GM12878 (cell line): ENCODE measurements at regions not wholly inside any gene's neighbourhood (a gene's known extent, or its start where the extent isn't known, plus 50 kb on each side); places are given as distances from the start of the nearest gene placed in this dataset.

Experiments
- ATAC-seq: fragments of 200-7000 bp; cut with Tn5 transposase; 3 replicates; pipeline ENCODE4 v1.9.1; 2020; ENCODE audit warnings: mild to moderate bottlenecking, moderate library complexity
- BruUV-seq: library from RNA; stranded (reverse); fragments of 400-500 nt; replicated peaks from 2 replicates; lab custom pipeline; 2021; lab: Mats Ljungman, UMichigan
- CTCF ChIA-PET: fragments of 300-600 bp; sonication (Branson Sonifier 250); formaldehyde crosslinking; extraction: SDS; loops from one replicate; lab custom pipeline; 2021; ENCODE audit warnings: inconsistent platforms; lab: Yijun Ruan, JAX
- POLR2A ChIA-PET: fragments of 350-600 bp; formaldehyde crosslinking; extraction: SDS; loops from one replicate; lab custom pipeline; 2021; ENCODE audit warnings: inconsistent platforms; lab: Charles Lee
- RAD21 ChIA-PET: fragments of 300-600 bp; sonication (Branson Sonifier 250); formaldehyde crosslinking; loops from one replicate; lab custom pipeline; 2023; ENCODE audit warnings: antibody characterized with exemption; ENCODE audit not compliant: unreplicated experiment; lab: Charles Lee
- SMC1A ChIA-PET: fragments of 300-600 bp; sonication (Branson Sonifier 250); formaldehyde crosslinking; loops from one replicate; lab custom pipeline; 2023; ENCODE audit not compliant: unreplicated experiment, uncharacterized antibody; lab: Charles Lee
- DNase-seq: peaks from one replicate; pipeline ENCODE4 v3.0.0-alpha.2; 2011; ENCODE audit warnings: low read depth, low spot score
- FAIRE-seq: peaks from 3 replicates; lab custom pipeline; 2011; peaks lifted over from hg19 to GRCh38; lab: Jason Lieb, UNC
- H2AFZ ChIP-seq: 2 replicates; pipeline ENCODE4 v1.6.0; 2011; ENCODE audit warnings: low read depth, low read length, control low read depth; ENCODE audit not compliant: control insufficient read depth
- H3K27ac ChIP-seq: 2 replicates; pipeline ENCODE4 v1.5.1; 2011; ENCODE audit warnings: control low read depth; ENCODE audit not compliant: control insufficient read depth, insufficient read depth
- H3K27me3 ChIP-seq, 2 experiments: replicated peaks in 1 of 2; 2 replicates each; pipeline versions ENCODE4 v1.6.0 to v1.6.1; 2011; ENCODE audit warnings: low read length in 1 of 2; ENCODE audit not compliant: control insufficient read depth in 2 of 2, insufficient read depth in 2 of 2
- H3K36me3 ChIP-seq, 2 experiments: 2 replicates each; pipeline ENCODE4 v1.5.1; 2011; ENCODE audit warnings: low read length in 1 of 2; ENCODE audit not compliant: control insufficient read depth in 2 of 2, insufficient read depth in 2 of 2
- H3K4me1 ChIP-seq: 2 replicates; pipeline ENCODE4 v1.6.1; 2011; ENCODE audit warnings: mild to moderate bottlenecking, low read length, moderate library complexity, mixed read lengths; ENCODE audit not compliant: control insufficient read depth, insufficient read depth
- H3K4me2 ChIP-seq: 2 replicates; pipeline ENCODE4 v1.6.0; 2011; ENCODE audit warnings: control low read depth; ENCODE audit not compliant: control insufficient read depth, insufficient read depth
- H3K4me3 ChIP-seq: fragments of 200-600 bp; sonication (generic); 2 replicates; pipeline ENCODE4 v1.5.1; 2016
- H3K79me2 ChIP-seq: 2 replicates; pipeline ENCODE4 v1.6.0; 2011; ENCODE audit warnings: low read length; ENCODE audit not compliant: control insufficient read depth, insufficient read depth
- H3K9ac ChIP-seq: 2 replicates; pipeline ENCODE4 v1.8.0; 2011; ENCODE audit warnings: low read length, control low read depth, mixed read lengths; ENCODE audit not compliant: control insufficient read depth, insufficient read depth
- H3K9me3 ChIP-seq: replicated peaks from 3 replicates; pipeline ENCODE4 v1.5.1; 2011; ENCODE audit warnings: mild to moderate bottlenecking, low read length; ENCODE audit not compliant: control insufficient read depth, insufficient read depth
- H4K20me1 ChIP-seq: 2 replicates; pipeline ENCODE4 v1.6.0; 2011; ENCODE audit not compliant: control insufficient read depth, insufficient read depth
- ASH2L ChIP-seq: fragments of 300-600, 200-600 bp; sonication (generic); IDR thresholded peaks from 2 replicates; pipeline ENCODE4 v1.6.1; 2017; ENCODE audit warnings: low read depth, mild to moderate bottlenecking, borderline replicate concordance
- CBX3 ChIP-seq: fragments of 200-600 bp; sonication (generic); IDR thresholded peaks from 2 replicates; pipeline ENCODE4 v1.6.1; 2016; ENCODE audit warnings: low read depth, borderline replicate concordance
- CHD1 ChIP-seq: IDR thresholded peaks from 2 replicates; pipeline ENCODE4 v1.6.1; 2012; ENCODE audit warnings: low read depth, low read length, improper control_type of control experiment
- HCFC1 ChIP-seq: fragments of 150-350 bp; IDR thresholded peaks from 2 replicates; pipeline ENCODE4 v1.6.1; 2014; ENCODE audit warnings: low read length
- JUNB ChIP-seq: IDR thresholded peaks from 2 replicates; pipeline ENCODE4 v1.6.1; 2016; ENCODE audit warnings: antibody characterized with exemption, mild to moderate bottlenecking
- KAT2A ChIP-seq: conservative IDR thresholded peaks from 2 replicates; pipeline ENCODE4 v1.6.1; 2011; ENCODE audit warnings: low read depth, low read length; ENCODE audit not compliant: control insufficient read depth
- PML ChIP-seq: IDR thresholded peaks from 2 replicates; pipeline ENCODE4 v1.6.1; 2012; ENCODE audit warnings: low read length, inconsistent platforms
- SRF ChIP-seq, 2 experiments: IDR thresholded peaks; 2 replicates each; pipeline ENCODE4 v1.6.1; 2011; ENCODE audit warnings: low read depth in 2 of 2, low read length in 2 of 2, mild to moderate bottlenecking in 1 of 2, moderate library complexity in 1 of 2
- SUPT20H ChIP-seq: IDR thresholded peaks from 2 replicates; pipeline ENCODE4 v1.6.1; 2011; ENCODE audit warnings: low read depth, mild to moderate bottlenecking, low read length, moderate library complexity, borderline replicate concordance; ENCODE audit not compliant: control insufficient read depth
- ZNF24 ChIP-seq: fragments of 450-650 bp; IDR thresholded peaks from 2 replicates; pipeline ENCODE4 v1.6.1; 2017; ENCODE audit warnings: antibody characterized with exemption, mild to moderate bottlenecking
- WGBS: methylation state at CpG from one replicate; pipeline ENCODE4 v1.1.6; 2016; ENCODE audit warnings: low lambda C conversion rate; ENCODE audit not compliant: insufficient replicate concordance, insufficient coverage; ENCODE audit errors: missing lambda C conversion rate; 5-methylcytosine and 5-hydroxymethylcytosine counted together
- in situ Hi-C: fragments of 300-500 bp; cut with MboI; formaldehyde crosslinking; loops from 9 replicates; pipeline ENCODE4 v1.14.3; 2018; ENCODE audit warnings: mixed read lengths
- intact Hi-C: fragments of 100-400 bp; cut with micrococcal nuclease; formaldehyde crosslinking; loops from one replicate; pipeline ENCODE4 v1.14.2; 2022; ENCODE audit not compliant: unreplicated experiment
- TF ChIP-seq, protein P1 (sequence below): fragments of 450-650 bp; IDR thresholded peaks from 2 replicates; pipeline ENCODE4 v1.6.1; 2016; ENCODE audit warnings: mild to moderate bottlenecking, moderate library complexity, borderline replicate concordance
- TF ChIP-seq, protein P2 (sequence below): IDR thresholded peaks from 2 replicates; pipeline ENCODE4 v1.6.1; 2012; ENCODE audit warnings: low read depth, low read length, improper control_type of control experiment
- TF ChIP-seq, protein P3 (sequence below): fragments of 450-650 bp; IDR thresholded peaks from 2 replicates; pipeline ENCODE4 v1.6.1; 2017; ENCODE audit warnings: mild to moderate bottlenecking, low read depth, inconsistent platforms; ENCODE audit not compliant: poor library complexity, severe bottlenecking
- TF ChIP-seq, protein P4 (sequence below): fragments of 450-650 bp; conservative IDR thresholded peaks from 2 replicates; pipeline ENCODE4 v1.6.1; 2017; ENCODE audit warnings: mild to moderate bottlenecking, moderate library complexity

DNA sequence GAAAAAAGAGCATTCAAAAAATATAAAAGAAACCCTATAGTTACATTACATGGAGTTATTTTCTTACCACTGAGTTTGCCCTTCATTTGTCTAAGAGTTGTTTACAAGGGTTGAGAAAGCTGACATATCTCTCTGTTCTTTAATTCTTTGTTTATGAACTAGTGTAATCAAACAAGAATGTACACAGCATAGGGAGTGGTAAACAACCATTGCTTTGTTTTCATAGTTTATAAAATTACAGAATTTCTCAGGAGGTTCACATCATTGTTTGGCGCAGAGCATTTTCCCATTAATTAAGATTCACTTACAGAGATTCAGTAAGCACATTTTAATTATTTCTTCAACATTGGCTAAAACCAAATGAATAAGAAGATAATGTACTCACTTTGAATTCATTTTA is 87.6 kb downstream of the IFI44 start (continued):
- TF ChIP-seq ASH2L (no peak), KAT2A (no peak), SRF (IDR thresholded peaks at IDR 0.05; ENCODE audit: low read depth in 2 of 2, low read length in 2 of 2) (no peak)
- TF ChIP-seq, protein P1, sequence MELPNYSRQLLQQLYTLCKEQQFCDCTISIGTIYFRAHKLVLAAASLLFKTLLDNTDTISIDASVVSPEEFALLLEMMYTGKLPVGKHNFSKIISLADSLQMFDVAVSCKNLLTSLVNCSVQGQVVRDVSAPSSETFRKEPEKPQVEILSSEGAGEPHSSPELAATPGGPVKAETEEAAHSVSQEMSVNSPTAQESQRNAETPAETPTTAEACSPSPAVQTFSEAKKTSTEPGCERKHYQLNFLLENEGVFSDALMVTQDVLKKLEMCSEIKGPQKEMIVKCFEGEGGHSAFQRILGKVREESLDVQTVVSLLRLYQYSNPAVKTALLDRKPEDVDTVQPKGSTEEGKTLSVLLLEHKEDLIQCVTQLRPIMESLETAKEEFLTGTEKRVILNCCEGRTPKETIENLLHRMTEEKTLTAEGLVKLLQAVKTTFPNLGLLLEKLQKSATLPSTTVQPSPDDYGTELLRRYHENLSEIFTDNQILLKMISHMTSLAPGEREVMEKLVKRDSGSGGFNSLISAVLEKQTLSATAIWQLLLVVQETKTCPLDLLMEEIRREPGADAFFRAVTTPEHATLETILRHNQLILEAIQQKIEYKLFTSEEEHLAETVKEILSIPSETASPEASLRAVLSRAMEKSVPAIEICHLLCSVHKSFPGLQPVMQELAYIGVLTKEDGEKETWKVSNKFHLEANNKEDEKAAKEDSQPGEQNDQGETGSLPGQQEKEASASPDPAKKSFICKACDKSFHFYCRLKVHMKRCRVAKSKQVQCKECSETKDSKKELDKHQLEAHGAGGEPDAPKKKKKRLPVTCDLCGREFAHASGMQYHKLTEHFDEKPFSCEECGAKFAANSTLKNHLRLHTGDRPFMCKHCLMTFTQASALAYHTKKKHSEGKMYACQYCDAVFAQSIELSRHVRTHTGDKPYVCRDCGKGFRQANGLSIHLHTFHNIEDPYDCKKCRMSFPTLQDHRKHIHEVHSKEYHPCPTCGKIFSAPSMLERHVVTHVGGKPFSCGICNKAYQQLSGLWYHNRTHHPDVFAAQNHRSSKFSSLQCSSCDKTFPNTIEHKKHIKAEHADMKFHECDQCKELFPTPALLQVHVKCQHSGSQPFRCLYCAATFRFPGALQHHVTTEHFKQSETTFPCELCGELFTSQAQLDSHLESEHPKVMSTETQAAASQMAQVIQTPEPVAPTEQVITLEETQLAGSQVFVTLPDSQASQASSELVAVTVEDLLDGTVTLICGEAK = no peak
- TF ChIP-seq, protein P2, sequence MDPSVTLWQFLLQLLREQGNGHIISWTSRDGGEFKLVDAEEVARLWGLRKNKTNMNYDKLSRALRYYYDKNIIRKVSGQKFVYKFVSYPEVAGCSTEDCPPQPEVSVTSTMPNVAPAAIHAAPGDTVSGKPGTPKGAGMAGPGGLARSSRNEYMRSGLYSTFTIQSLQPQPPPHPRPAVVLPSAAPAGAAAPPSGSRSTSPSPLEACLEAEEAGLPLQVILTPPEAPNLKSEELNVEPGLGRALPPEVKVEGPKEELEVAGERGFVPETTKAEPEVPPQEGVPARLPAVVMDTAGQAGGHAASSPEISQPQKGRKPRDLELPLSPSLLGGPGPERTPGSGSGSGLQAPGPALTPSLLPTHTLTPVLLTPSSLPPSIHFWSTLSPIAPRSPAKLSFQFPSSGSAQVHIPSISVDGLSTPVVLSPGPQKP = no peak

DNA sequence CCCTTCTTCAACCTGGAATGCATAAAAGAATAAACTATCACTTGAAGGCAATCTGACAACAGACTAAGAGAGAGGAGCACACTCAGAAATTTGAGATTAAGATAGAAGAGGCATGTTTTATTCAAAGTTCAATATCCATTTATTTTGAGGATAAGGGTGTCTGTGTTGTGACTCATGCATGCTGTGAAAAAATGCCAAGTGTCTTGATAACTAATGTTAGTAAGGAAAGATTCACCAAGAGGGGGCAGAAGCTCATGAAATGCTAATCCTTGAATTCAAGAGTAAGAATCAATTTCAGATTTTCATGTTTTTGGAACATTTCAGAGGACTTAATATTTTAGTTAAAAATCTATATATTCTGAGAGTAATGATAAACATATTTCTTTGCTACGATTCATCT is 94.0 kb downstream of the IFI44 start:
- intact Hi-C loops (no loop called here), in situ Hi-C loops (no loop called here)
- FAIRE-seq (no peak), ATAC-seq (no peak), DNase-seq (no peak)
- Histone ChIP-seq H3K79me2 (no peaks in the 10 kb centered on the region), H3K9me3 (no peaks in the 10 kb centered on the region), H3K36me3 (no peaks in the 10 kb centered on the region), H3K4me2 (no peak overlapping the region), H4K20me1 (no peaks in the 10 kb centered on the region), H2AFZ (no peak overlapping the region), H3K27me3 (no peaks in the 10 kb centered on the region), H3K4me1 (no peaks in the 10 kb centered on the region), H3K9ac (no peak overlapping the region), H3K27ac (no peak overlapping the region), H3K4me3 (no peak overlapping the region)
- POLR2A ChIA-PET = interaction anchor here (0.6 kb wide), 1 partner anchor 1559 kb away, joined by 4 read pairs; no protein-coding TSS in a partner anchor
- WGBS = 0% methylated on average over 1 of the region's 1 CpG
- BruUV-seq = no TSS peak
- CTCF ChIA-PET = no interaction called here
- RAD21 ChIA-PET = interaction anchor here (0.6 kb wide), 1 partner anchor 611 kb away, joined by 3 read pairs; no protein-coding TSS in a partner anchor
- SMC1A ChIA-PET = interaction anchor here (1.7 kb wide), 1 partner anchor 18 kb away, joined by 5 read pairs; no protein-coding TSS in a partner anchor
- TF ChIP-seq, protein P3, sequence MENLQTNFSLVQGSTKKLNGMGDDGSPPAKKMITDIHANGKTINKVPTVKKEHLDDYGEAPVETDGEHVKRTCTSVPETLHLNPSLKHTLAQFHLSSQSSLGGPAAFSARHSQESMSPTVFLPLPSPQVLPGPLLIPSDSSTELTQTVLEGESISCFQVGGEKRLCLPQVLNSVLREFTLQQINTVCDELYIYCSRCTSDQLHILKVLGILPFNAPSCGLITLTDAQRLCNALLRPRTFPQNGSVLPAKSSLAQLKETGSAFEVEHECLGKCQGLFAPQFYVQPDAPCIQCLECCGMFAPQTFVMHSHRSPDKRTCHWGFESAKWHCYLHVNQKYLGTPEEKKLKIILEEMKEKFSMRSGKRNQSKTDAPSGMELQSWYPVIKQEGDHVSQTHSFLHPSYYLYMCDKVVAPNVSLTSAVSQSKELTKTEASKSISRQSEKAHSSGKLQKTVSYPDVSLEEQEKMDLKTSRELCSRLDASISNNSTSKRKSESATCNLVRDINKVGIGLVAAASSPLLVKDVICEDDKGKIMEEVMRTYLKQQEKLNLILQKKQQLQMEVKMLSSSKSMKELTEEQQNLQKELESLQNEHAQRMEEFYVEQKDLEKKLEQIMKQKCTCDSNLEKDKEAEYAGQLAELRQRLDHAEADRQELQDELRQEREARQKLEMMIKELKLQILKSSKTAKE = no peak
- TF ChIP-seq PML = no peak
- TF ChIP-seq CHD1 = no peak
- no peak for TF ChIP-seq JUNB
- TF ChIP-seq, protein P4, sequence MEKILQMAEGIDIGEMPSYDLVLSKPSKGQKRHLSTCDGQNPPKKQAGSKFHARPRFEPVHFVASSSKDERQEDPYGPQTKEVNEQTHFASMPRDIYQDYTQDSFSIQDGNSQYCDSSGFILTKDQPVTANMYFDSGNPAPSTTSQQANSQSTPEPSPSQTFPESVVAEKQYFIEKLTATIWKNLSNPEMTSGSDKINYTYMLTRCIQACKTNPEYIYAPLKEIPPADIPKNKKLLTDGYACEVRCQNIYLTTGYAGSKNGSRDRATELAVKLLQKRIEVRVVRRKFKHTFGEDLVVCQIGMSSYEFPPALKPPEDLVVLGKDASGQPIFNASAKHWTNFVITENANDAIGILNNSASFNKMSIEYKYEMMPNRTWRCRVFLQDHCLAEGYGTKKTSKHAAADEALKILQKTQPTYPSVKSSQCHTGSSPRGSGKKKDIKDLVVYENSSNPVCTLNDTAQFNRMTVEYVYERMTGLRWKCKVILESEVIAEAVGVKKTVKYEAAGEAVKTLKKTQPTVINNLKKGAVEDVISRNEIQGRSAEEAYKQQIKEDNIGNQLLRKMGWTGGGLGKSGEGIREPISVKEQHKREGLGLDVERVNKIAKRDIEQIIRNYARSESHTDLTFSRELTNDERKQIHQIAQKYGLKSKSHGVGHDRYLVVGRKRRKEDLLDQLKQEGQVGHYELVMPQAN = no peak
- TF ChIP-seq HCFC1 = no peak
- TF ChIP-seq CBX3 = no peak
- no peak for TF ChIP-seq ZNF24
- TF ChIP-seq SUPT20H = no peak
